ENCODE measurements at regions not wholly inside any gene's neighbourhood (a gene's known extent, or its start where the extent isn't known, plus 50 kb on each side); places are given as distances from the start of the nearest gene placed in this dataset.

- TF ChIP-seq MYC (IDR thresholded peaks at IDR 0.05; ENCODE audit: low read depth, low read length) (no peak), POLR2A (IDR thresholded peaks at IDR 0.05; ENCODE audit: extremely low read depth, insufficient read length) (no peak)
Measured at GRCh38 chr13:112325142-112325808, 50.9 kb upstream of the SPACA7 start.
